ENCODE measurements at regions not wholly inside any gene's neighbourhood (a gene's known extent, or its start where the extent isn't known, plus 50 kb on each side); places are given as distances from the start of the nearest gene placed in this dataset.

DNA sequence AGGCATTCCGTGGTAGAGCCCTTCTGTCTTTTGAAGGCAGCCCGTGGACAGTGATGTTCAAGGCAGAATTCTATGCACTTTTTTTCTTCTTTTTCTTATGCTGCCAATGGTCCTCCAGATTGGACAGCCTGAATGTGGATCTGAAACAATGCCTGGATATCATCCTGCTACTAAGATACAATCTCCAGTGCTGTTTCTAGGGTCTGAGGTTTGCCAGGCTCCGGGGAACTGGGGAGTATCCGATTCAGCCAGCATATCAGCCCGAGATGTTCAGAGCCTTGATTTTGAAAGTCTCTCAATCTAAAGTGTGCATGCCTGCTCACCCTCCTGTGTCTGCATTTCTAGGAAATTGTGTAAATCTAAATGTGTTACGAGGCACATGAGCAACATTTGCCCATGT is 103.8 kb upstream of the WWC1 start:
- no peak for DNase-seq (ENCODE audit: low read depth, low spot score)
- no peaks in the 10 kb centered on the region for H3K27me3 ChIP-seq (ENCODE audit: control insufficient read depth, insufficient read depth, low read length)
- WGBS (ENCODE audit: insufficient coverage, insufficient read length), result no CpG with 5 or more reads among the region's 6 CpGs

GRCh38 chr5:168188182-168188581 is 103.3 kb upstream of the WWC1 start:
- Histone ChIP-seq H3K9me3 (ENCODE audit: control insufficient read depth, insufficient read depth, low read length) (no peaks in the 10 kb centered on the region), H3K36me3 (ENCODE audit: control insufficient read depth, insufficient read depth, low read length) (no peaks in the 10 kb centered on the region), H3K27ac (ENCODE audit: low read length) (no peak overlapping the region), H3K4me1 (ENCODE audit: control insufficient read depth, insufficient read depth, low read length) (no peaks in the 10 kb centered on the region), H3K27me3 (ENCODE audit: control insufficient read depth, insufficient read depth, low read length) (no peaks in the 10 kb centered on the region), H3K4me3 (ENCODE audit: low read length) (no peak overlapping the region)
- no peak for DNase-seq (ENCODE audit: low read depth, low spot score)
- WGBS (ENCODE audit: insufficient coverage, insufficient read length), result no CpG with 5 or more reads among the region's 8 CpGs

More for the DNA sequence above, 103.8 kb upstream of the WWC1 start:
- Histone ChIP-seq H3K27ac (ENCODE audit: low read length) (no peak overlapping the region), H3K4me3 (ENCODE audit: low read length) (no peak overlapping the region), H3K36me3 (ENCODE audit: control insufficient read depth, insufficient read depth, low read length) (no peaks in the 10 kb centered on the region), H3K4me1 (ENCODE audit: control insufficient read depth, insufficient read depth, low read length) (no peaks in the 10 kb centered on the region), H3K9me3 (ENCODE audit: control insufficient read depth, insufficient read depth, low read length) (no peaks in the 10 kb centered on the region)

- no peaks in the 10 kb centered on the region for H3K36me3 ChIP-seq (ENCODE audit: control insufficient read depth, insufficient read depth, low read length)
- H3K9me3 ChIP-seq (ENCODE audit: control insufficient read depth, insufficient read depth, low read length), result no peaks in the 10 kb centered on the region
- no peaks in the 10 kb centered on the region for H3K4me1 ChIP-seq (ENCODE audit: control insufficient read depth, insufficient read depth, low read length)
- no peak for DNase-seq (ENCODE audit: low read depth, low spot score)
- no peak overlapping the region for H3K4me3 ChIP-seq (ENCODE audit: low read length)
- 100% methylated on average over 1 of the region's 4 CpGs for WGBS (ENCODE audit: insufficient coverage, insufficient read length)
- no peaks in the 10 kb centered on the region for H3K27me3 ChIP-seq (ENCODE audit: control insufficient read depth, insufficient read depth, low read length)
- no peak overlapping the region for H3K27ac ChIP-seq (ENCODE audit: low read length)
Measured at GRCh38 chr5:168192120-168192519, 99.3 kb upstream of the WWC1 start.

DNA sequence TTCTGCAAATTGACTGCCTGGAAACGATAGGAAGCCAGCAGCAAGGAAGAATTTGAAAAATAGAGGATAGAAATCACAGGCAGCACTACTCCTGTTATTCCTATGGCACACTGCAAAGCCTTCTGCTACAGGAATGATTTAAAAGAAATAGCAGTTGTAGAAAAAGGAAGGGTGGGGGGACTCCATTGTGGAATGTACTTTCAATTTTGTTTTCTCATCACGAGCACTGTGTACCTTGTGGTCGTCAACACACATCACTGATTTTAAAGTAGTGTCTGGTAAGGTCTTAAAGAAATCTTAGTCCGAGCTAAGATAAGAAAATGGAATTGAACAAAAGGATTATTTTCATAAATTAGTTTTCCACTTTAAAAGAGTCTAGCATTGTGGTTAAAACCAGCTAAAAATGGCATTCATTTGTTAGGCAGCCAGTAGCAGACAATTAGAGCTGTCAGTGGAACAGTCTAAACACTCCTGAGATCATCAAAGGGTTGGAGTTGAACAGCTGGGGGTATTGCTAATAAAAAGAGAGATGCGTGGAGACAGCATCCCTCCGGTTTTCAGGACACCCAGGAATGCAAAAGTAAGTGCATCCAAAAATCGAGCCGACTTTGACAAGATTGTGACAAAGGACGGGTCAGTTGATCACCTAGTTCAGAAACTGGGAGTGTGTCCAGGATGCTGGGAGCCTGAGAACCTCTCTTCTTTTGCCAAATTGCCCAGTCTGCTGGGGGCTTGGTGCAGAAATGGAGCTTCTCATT is 97.8 kb upstream of the WWC1 start:
- Histone ChIP-seq H3K9me3 (ENCODE audit: control insufficient read depth, insufficient read depth, low read length) (no peaks in the 10 kb centered on the region), H3K27me3 (ENCODE audit: control insufficient read depth, insufficient read depth, low read length) (no peaks in the 10 kb centered on the region), H3K27ac (ENCODE audit: low read length) (no peak overlapping the region), H3K36me3 (ENCODE audit: control insufficient read depth, insufficient read depth, low read length) (no peaks in the 10 kb centered on the region), H3K4me3 (ENCODE audit: low read length) (no peak overlapping the region), H3K4me1 (ENCODE audit: control insufficient read depth, insufficient read depth, low read length) (no peaks in the 10 kb centered on the region)
- DNase-seq (ENCODE audit: low read depth, low spot score), result no peak
- no CpG with 5 or more reads among the region's 9 CpGs for WGBS (ENCODE audit: insufficient coverage, insufficient read length)

GRCh38 chr5:168195110-168195509 is 96.3 kb upstream of the WWC1 start:
- no peak for DNase-seq (ENCODE audit: low read depth, low spot score)
- H3K27ac ChIP-seq (ENCODE audit: low read length), result no peak overlapping the region
- H3K4me3 ChIP-seq (ENCODE audit: low read length), result no peak overlapping the region
- no peaks in the 10 kb centered on the region for H3K4me1 ChIP-seq (ENCODE audit: control insufficient read depth, insufficient read depth, low read length)
- H3K36me3 ChIP-seq (ENCODE audit: control insufficient read depth, insufficient read depth, low read length), result no peaks in the 10 kb centered on the region
- H3K27me3 ChIP-seq (ENCODE audit: control insufficient read depth, insufficient read depth, low read length), result no peaks in the 10 kb centered on the region
- no CpG with 5 or more reads among the region's 9 CpGs for WGBS (ENCODE audit: insufficient coverage, insufficient read length)
- H3K9me3 ChIP-seq (ENCODE audit: control insufficient read depth, insufficient read depth, low read length), result no peaks in the 10 kb centered on the region

DNA sequence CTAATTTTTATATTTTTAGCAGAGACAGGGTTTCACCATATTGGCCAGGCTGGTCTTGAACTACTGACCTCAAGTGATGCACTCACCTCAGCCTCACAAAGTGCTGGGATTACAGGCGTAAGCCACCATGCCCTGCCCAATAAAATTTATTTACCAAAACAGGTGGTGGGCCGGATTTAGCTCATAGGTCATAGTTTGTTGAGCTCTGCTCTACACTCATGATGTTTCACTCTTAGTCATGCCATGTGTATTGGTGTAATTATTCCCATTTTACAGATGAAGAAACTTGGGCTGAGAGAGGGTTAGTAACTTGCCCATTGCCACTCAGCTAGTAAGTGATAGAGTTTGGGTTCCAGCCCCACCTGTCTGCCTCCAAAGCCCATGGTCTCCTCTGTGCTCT is 93.1 kb upstream of the WWC1 start:
- no CpG with 5 or more reads among the region's 2 CpGs for WGBS (ENCODE audit: insufficient coverage, insufficient read length)
- DNase-seq (ENCODE audit: low read depth, low spot score), result no peak
- no peaks in the 10 kb centered on the region for H3K9me3 ChIP-seq (ENCODE audit: control insufficient read depth, insufficient read depth, low read length)
- no peaks in the 10 kb centered on the region for H3K36me3 ChIP-seq (ENCODE audit: control insufficient read depth, insufficient read depth, low read length)
- H3K4me1 ChIP-seq (ENCODE audit: control insufficient read depth, insufficient read depth, low read length), result no peaks in the 10 kb centered on the region
- no peaks in the 10 kb centered on the region for H3K27me3 ChIP-seq (ENCODE audit: control insufficient read depth, insufficient read depth, low read length)
- H3K27ac ChIP-seq (ENCODE audit: low read length), result no peak overlapping the region
- H3K4me3 ChIP-seq (ENCODE audit: low read length), result no peak overlapping the region

- Histone ChIP-seq H3K27me3 (ENCODE audit: control insufficient read depth, insufficient read depth, low read length) (no peaks in the 10 kb centered on the region), H3K9me3 (ENCODE audit: control insufficient read depth, insufficient read depth, low read length) (no peaks in the 10 kb centered on the region), H3K36me3 (ENCODE audit: control insufficient read depth, insufficient read depth, low read length) (no peaks in the 10 kb centered on the region), H3K4me3 (ENCODE audit: low read length) (no peak overlapping the region), H3K27ac (ENCODE audit: low read length) (no peak overlapping the region), H3K4me1 (ENCODE audit: control insufficient read depth, insufficient read depth, low read length) (no peaks in the 10 kb centered on the region)
- no CpG with 5 or more reads among the region's 1 CpG for WGBS (ENCODE audit: insufficient coverage, insufficient read length)
- DNase-seq (ENCODE audit: low read depth, low spot score), result no peak
Measured at GRCh38 chr5:168202996-168203395, 88.4 kb upstream of the WWC1 start.

- DNase-seq (ENCODE audit: low read depth, low spot score), result no peak
- Histone ChIP-seq H3K27me3 (ENCODE audit: control insufficient read depth, insufficient read depth, low read length) (no peaks in the 10 kb centered on the region), H3K36me3 (ENCODE audit: control insufficient read depth, insufficient read depth, low read length) (no peaks in the 10 kb centered on the region)
Measured at GRCh38 chr5:168204165-168204564, 87.3 kb upstream of the WWC1 start.

GRCh38 chr5:168207450-168208029 is 83.9 kb upstream of the WWC1 start:
- Histone ChIP-seq H3K9me3 (ENCODE audit: control insufficient read depth, insufficient read depth, low read length) (no peaks in the 10 kb centered on the region), H3K36me3 (ENCODE audit: control insufficient read depth, insufficient read depth, low read length) (no peaks in the 10 kb centered on the region), H3K27ac (ENCODE audit: low read length) (no peak overlapping the region), H3K27me3 (ENCODE audit: control insufficient read depth, insufficient read depth, low read length) (no peaks in the 10 kb centered on the region), H3K4me3 (ENCODE audit: low read length) (no peak overlapping the region), H3K4me1 (ENCODE audit: control insufficient read depth, insufficient read depth, low read length) (0 out of 2 replicates have a peak, but pooled peaks cover 1% of the 10 kb centered on the region)
- no CpG with 5 or more reads among the region's 7 CpGs for WGBS (ENCODE audit: insufficient coverage, insufficient read length)
- no peak for DNase-seq (ENCODE audit: low read depth, low spot score)

More at GRCh38 chr5:168204165-168204564, 87.3 kb upstream of the WWC1 start:
- Histone ChIP-seq H3K4me3 (ENCODE audit: low read length) (no peak overlapping the region), H3K27ac (ENCODE audit: low read length) (no peak overlapping the region), H3K9me3 (ENCODE audit: control insufficient read depth, insufficient read depth, low read length) (no peaks in the 10 kb centered on the region), H3K4me1 (ENCODE audit: control insufficient read depth, insufficient read depth, low read length) (no peaks in the 10 kb centered on the region)
- WGBS (ENCODE audit: insufficient coverage, insufficient read length), result no CpG with 5 or more reads among the region's 6 CpGs

GRCh38 chr5:168209244-168209995 is 82.0 kb upstream of the WWC1 start:
- Histone ChIP-seq H3K4me3 (ENCODE audit: low read length) (no peak overlapping the region), H3K36me3 (ENCODE audit: control insufficient read depth, insufficient read depth, low read length) (no peaks in the 10 kb centered on the region), H3K9me3 (ENCODE audit: control insufficient read depth, insufficient read depth, low read length) (no peaks in the 10 kb centered on the region), H3K27me3 (ENCODE audit: control insufficient read depth, insufficient read depth, low read length) (no peaks in the 10 kb centered on the region), H3K4me1 (ENCODE audit: control insufficient read depth, insufficient read depth, low read length) (0 out of 2 replicates have a peak, but pooled peaks cover 1% of the 10 kb centered on the region), H3K27ac (ENCODE audit: low read length) (no peak overlapping the region)
- WGBS (ENCODE audit: insufficient coverage, insufficient read length), result no CpG with 5 or more reads among the region's 1 CpG
- no peak for DNase-seq (ENCODE audit: low read depth, low spot score)
